ENCODE measurements at regions not wholly inside any gene's neighbourhood (a gene's known extent, or its start where the extent isn't known, plus 50 kb on each side); places are given as distances from the start of the nearest gene placed in this dataset.

- Histone ChIP-seq H3K36me3 (ENCODE audit: control insufficient read depth, insufficient read depth, low read length) (no peaks in the 10 kb centered on the region), H3K4me1 (ENCODE audit: control insufficient read depth, insufficient read depth, low read length) (peaks cover 2% of the 10 kb centered on the region; the same call in 1 of the 2 replicates), H2AK5ac (ENCODE audit: low read depth, low read length) (no peak overlapping the region), H4K5ac (ENCODE audit: low read depth, low read length) (no peak overlapping the region), H4K8ac (ENCODE audit: low read depth in 2 of 2, low read length in 2 of 2) (no peak overlapping the region), H3K56ac (ENCODE audit: extremely low read depth, insufficient read depth, low read length) (no peak overlapping the region), H2AK9ac (replicated peaks; ENCODE audit: low read depth, low read length, poor library complexity) (no peak overlapping the region), H3K27ac (ENCODE audit: insufficient read depth, low read length) (no peak overlapping the region), H2BK20ac (ENCODE audit: low read depth, low read length) (no peak overlapping the region), H3K9me3 (ENCODE audit: control insufficient read depth, insufficient read depth, low read length) (no peaks in the 10 kb centered on the region), H2BK15ac (ENCODE audit: low read depth, low read length) (no peak overlapping the region), H3K4ac (ENCODE audit: low read depth, low read length) (no peak overlapping the region), H3K79me1 (ENCODE audit: low read depth in 1 of 2, low read length in 2 of 2) (no peaks in the 10 kb centered on the region), H3K9me1 (ENCODE audit: insufficient read depth, low read length) (no peaks in the 10 kb centered on the region), H3K18ac (ENCODE audit: low read depth, low read length) (no peak overlapping the region), H2AFZ (replicated peaks; ENCODE audit: low read length, poor library complexity) (no peak overlapping the region), H3K4me3 (ENCODE audit: insufficient read depth, low read depth, low read length) (no peak overlapping the region), H4K20me1 (ENCODE audit: insufficient read depth, low read length) (no peaks in the 10 kb centered on the region), H3K14ac (replicated peaks; ENCODE audit: low read depth, low read length) (no peak overlapping the region), H2BK5ac (ENCODE audit: low read depth, low read length, poor library complexity, severe bottlenecking) (no peak overlapping the region), H4K91ac (ENCODE audit: insufficient read depth, low read depth, low read length) (no peak overlapping the region), H3K9ac (ENCODE audit: low read depth, low read length) (no peak overlapping the region), H3K4me2 (ENCODE audit: low read depth, low read length) (no peak overlapping the region), H3K23ac (ENCODE audit: low read depth, low read length) (no peak overlapping the region), H2BK120ac (ENCODE audit: low read depth, low read length) (no peak overlapping the region), H3K27me3 (ENCODE audit: control insufficient read depth, insufficient read depth, low read length) (no peaks in the 10 kb centered on the region)
- TF ChIP-seq RCOR1 (IDR thresholded peaks at IDR 0.05; ENCODE audit: insufficient replicate concordance, low read length) (no peak), RFX5 (IDR thresholded peaks at IDR 0.05; ENCODE audit: low read depth, low read length) (no peak), FOS (IDR thresholded peaks at IDR 0.05; ENCODE audit: low read depth, low read length) (no peak), BHLHE40 (IDR thresholded peaks at IDR 0.05; ENCODE audit: low read depth, low read length) (no peak), NFE2L2 (IDR thresholded peaks at IDR 0.05; ENCODE audit: low read depth, low read length) (no peak), MAZ (IDR thresholded peaks at IDR 0.05; ENCODE audit: borderline replicate concordance, low read depth, low read length) (no peak), CHD1 (IDR thresholded peaks at IDR 0.05; ENCODE audit: low read depth, low read length) (no peak), ELK1 (IDR thresholded peaks at IDR 0.05; ENCODE audit: borderline replicate concordance, low read depth, low read length) (no peak), CEBPB (IDR thresholded peaks at IDR 0.05; ENCODE audit: low read depth, low read length) (no peak), SMC3 (IDR thresholded peaks at IDR 0.05; ENCODE audit: low read depth, low read length) (no peak), MXI1 (IDR thresholded peaks at IDR 0.05; ENCODE audit: borderline replicate concordance, low read depth, low read length) (no peak), POLR2A (IDR thresholded peaks at IDR 0.05; ENCODE audit: low read depth, low read length) (no peak), USF2 (IDR thresholded peaks at IDR 0.05; ENCODE audit: low read depth, low read length) (no peak), MAFK (IDR thresholded peaks at IDR 0.05; ENCODE audit: low read depth, low read length) (no peak), RAD21 (IDR thresholded peaks at IDR 0.05; ENCODE audit: low read length) (no peak)
- TF ChIP-seq, protein P1, sequence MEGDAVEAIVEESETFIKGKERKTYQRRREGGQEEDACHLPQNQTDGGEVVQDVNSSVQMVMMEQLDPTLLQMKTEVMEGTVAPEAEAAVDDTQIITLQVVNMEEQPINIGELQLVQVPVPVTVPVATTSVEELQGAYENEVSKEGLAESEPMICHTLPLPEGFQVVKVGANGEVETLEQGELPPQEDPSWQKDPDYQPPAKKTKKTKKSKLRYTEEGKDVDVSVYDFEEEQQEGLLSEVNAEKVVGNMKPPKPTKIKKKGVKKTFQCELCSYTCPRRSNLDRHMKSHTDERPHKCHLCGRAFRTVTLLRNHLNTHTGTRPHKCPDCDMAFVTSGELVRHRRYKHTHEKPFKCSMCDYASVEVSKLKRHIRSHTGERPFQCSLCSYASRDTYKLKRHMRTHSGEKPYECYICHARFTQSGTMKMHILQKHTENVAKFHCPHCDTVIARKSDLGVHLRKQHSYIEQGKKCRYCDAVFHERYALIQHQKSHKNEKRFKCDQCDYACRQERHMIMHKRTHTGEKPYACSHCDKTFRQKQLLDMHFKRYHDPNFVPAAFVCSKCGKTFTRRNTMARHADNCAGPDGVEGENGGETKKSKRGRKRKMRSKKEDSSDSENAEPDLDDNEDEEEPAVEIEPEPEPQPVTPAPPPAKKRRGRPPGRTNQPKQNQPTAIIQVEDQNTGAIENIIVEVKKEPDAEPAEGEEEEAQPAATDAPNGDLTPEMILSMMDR (conservative IDR thresholded peaks at IDR 0.05; ENCODE audit: low read depth, low read length), result no peak
- ATAC-seq (ENCODE audit: low read depth), result no peak
- in situ Hi-C loops (cut with MboI; ENCODE audit: low sequenced_read_pairs) (no loop called here), intact Hi-C loops (cut with micrococcal nuclease) (no loop called here), dilution Hi-C loops (cut with HindIII; ENCODE audit: low sequenced_read_pairs, unreplicated experiment) (no loop called here)
- no TSS peak for BruUV-seq (replicated peaks)
- POLR2A ChIA-PET (ENCODE audit: unreplicated experiment), result no interaction called here
- CTCF ChIA-PET, result no interaction called here
- no peak for DNase-seq
Observed at GRCh38 chr5:106142116-106142515, 1528.6 kb downstream of the EFNA5 start.

Data from IMR-90 (cell line).